GM19455 (cell line): ENCODE measurements at regions not wholly inside any gene's neighbourhood (a gene's known extent, or its start where the extent isn't known, plus 50 kb on each side); places are given as distances from the start of the nearest gene placed in this dataset.
"Not testable (repeated sequence)": the region's sequence is repeated elsewhere in the genome, so short reads cannot be mapped to it uniquely, and the experiment has no call there.

Source experiments
- ATAC-seq: cut with Tn5 transposase; IDR thresholded peaks from one replicate; pipeline ENCODE4 v1.9.1; 2021; ENCODE audit not compliant: unreplicated experiment

DNA sequence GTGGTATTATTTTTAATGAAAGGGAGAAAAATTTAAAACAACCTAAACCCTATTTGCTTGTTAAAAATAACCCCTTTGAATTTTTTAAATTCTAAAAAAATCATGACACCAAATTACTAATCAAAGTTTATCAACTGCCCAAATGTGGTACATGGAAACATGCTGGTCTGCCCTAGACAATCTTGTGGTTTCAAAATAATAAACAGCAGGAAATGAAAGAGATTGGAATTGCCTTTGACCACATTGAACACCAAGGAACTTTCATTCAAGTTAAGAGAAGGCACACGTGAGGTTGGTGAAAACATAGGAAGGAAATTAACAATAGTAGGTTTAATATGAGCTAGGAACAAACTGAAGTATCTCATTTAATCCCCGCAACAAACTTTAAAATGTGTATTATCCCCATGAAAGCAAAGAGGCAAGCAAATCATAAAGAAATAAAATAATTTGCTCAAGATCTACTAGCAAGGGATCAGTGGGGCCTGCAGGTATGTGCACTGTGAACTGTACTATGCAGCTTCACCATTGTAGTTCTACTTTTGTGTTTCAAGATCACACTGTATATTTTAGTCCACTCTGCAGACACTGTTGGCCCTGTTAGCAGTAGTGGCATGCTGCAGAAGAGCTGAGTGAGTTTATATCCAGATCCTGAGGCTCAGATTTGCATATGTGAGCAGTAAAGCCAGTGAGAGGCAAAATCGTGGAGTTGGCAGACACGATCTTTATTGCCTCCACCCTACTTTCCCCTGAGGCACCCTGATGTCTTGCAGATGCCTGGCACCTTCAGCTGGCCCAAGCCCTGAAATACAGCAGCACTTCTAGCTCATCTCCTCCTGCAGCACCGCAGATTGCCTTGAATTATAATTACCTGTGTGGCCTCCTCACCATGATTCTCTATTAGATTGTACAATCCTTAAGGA is 157.8 kb upstream of the TENT5A start:
- ATAC-seq: no peak

DNA sequence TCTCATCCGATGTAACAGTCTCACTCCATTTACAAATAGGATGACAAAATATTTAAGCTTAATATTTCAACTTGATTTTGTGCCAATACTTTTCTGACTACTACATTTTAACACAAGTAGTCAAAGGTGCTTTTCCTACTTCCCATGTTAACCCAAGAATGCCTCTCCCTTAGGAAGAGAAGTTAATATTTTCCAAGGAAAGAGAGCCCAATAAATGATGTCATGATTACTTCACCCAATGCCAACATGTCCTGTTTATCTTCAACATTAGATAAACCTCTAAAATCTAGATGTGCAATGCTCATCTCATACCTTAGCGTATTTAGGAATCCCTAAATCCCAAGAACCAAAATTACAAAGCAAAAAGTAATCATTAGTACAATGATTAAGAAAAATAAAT is 156.7 kb upstream of the TENT5A start:
- ATAC-seq: no peak

DNA sequence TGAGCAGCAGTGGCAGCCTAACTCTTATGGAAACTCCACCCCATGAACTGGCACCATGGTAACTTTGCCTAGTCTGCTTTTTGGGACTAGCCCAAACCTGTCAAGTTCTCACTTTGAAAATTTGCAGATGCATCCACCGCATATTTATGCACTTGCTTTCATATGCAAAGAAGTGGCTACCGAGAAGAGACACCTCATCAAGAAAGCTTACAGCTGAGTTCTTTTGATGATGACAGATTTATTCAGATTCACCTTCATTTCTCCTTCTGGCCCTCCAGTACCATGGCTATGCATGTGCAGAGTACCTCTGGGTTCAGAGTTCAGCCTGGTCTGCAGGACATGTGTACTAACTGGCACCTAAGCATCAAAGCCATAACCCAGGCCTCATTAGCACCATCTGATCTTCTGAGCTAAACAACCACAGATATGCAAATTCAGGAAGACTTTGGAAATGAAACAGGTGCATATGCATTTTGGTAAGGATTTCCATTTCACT is 154.3 kb upstream of the TENT5A start:
- peak; percentile 51 for ATAC-seq

DNA sequence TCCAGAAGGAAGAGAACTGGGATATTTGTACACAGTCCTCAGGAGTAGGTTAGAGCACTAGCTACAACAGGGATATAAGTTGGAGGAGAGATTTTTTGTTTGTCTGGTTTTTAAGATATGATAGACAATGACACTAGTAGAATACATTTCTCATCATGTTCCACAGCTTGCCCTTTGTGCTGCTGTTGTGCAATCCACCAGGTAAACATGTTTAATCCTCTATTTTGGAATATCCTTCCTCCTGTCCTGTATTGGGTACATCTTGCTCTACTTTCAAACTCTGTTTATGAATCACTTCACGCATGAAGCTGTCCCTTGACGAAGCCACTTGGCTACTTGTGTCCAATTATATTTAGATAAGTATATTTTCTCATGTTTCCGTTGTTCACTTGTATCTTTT is 153.6 kb upstream of the TENT5A start:
- ATAC-seq: no peak

DNA sequence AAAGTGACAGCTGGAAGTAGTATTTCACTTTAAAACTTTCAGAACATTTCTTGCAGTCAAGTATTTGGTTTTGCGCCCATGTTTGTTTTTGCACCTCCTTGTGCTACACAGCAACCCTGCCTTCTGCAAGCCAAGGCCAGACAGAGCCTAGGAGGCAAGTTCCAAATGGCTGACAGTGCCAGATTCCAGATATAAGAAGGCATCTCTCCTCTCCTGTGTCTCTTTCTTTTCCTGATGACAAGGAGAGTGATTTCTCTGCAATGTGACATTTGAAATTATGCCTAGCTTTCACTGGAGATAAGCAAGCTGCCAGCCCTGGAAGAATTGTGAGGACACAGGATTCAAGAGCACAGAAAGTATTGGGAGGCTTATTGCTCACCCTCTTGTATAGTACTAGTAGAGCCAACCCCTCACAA is 149.1 kb upstream of the TENT5A start:
- ATAC-seq: no peak

DNA sequence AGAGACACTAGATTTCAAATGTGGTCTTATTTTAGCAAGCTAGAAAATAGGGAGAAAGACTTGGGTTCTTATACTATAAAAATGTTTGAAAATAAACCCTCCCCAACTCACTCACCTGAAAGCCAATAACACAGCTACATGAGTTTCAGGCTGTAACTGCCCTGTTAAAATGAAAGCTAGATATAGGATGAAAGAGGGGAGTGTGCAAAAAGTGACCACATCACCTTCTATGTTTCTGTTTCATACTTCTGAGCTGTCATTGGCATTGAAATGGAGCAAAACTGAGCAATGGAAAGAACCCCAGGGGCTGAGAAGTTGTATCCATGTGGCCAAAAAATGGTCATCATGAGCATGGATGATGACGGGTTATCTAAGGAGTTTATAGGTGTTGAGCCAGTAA is 148.1 kb upstream of the TENT5A start:
- ATAC-seq: peak; percentile 77

DNA sequence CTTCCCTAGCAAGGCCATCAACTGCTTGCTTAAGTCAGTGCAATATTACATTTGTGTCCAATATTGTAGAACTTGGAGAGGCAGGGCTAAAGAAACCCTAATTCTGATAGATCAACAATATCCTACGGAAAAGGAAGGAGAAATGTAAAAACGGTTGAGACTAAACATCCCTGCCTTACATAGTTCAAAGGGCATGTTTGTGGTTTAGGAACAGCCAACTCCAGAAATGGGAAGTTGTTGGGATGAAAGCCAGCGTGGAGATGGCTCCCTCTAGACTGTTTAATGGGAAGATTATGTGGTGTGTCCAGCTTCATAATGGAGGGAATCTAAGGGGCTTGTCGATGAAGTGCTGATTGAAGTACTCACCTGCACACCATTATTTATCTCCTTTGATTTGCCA is 145.3 kb upstream of the TENT5A start:
- no peak for ATAC-seq

DNA sequence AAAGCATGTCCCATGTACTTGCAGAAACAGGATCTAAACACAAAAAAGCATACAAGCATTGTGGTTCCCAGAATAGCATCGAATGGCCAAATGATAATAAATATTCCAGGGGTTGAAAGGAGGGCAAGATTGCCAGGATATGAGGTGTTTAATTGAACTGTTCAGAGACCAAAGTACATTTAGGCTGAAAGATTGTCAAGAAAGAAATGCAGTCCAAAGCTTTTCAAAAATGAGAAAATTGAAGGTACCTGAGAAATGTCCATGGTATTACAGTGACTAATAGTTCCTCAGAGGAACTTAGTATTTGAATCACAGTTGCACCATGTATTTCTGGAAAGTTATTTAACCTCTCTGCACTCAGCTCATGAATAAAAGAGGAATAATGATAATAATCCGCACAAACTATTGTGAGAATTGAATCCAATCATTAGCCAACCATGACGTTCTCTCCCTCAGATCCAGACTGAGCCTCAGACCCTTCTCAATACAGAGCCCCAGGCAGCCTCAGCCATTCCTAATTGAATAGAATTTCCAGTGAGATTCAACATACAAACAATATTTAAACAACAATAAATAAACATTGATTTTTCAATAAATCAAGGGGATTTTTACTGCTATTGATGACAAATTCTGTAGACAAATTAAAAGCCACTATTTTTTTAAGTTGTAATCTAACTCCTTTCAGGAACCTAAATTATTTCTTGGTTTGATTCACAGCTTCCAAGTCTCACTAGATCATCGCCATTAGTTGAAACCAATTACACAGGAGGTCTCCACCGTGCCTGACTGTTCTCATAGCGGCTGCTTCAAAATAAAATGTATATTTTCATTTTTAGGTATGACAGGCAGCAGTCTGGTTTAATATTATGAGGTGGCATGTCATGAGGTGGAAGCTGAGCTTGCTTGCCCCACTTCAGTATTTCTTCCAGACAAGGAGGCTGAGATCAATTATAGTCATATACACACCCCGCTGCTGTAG is 144.3 kb upstream of the TENT5A start:
- ATAC-seq: no peak

DNA sequence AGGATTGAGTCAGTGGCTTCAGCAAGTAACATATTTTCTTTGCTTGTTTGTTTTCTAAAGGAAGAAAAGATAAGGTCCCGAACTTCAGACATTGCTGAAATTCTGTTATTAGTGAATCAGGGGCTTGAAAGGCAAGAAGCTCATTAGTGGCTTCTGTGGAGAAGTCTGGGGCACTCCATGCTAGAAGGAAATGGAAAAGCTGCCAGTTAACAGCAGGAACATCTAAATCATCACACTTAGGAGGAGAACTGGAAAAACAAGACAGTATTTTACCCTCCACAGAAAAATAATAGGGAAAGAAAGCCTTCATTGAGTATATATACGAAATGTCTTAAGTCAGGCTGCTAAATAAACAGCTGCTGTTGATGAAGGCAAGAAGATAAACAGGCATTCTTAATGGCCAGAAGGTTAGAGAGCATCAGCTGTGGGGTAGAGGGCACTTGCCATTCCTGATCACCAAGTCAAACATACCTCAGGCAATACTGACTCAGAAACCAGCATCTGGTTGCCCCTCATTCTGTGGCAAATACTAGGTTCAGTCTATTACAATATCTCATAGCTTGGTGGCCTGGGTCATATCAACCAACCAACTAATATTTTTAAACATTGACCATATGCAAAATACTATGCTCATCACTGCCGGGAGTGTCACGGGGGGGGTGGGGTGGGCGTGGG is 143.2 kb upstream of the TENT5A start:
- ATAC-seq: no peak

DNA sequence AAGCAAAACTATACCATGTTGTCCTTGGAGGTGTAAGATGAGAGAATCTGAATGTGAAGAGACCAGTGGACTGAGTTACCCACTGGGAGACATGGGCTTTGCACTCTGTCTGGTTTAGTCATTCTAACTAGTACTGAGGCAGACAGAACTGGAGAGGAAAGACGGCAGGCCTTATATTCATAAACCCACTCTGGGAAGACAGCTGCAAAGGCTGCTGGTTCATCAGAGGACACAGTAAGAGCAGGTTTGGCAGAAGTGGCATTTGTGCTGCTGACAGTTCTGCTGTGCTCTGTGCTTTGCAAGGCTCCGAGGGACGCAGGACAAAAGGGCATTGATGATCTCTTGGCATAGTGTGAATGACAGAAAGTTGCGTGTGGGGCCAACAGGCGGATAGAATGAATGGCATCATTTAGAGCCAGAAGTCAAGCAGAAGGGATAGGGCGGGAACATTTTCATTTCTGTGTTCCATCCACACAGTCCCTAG is 142.3 kb upstream of the TENT5A start:
- no peak for ATAC-seq

DNA sequence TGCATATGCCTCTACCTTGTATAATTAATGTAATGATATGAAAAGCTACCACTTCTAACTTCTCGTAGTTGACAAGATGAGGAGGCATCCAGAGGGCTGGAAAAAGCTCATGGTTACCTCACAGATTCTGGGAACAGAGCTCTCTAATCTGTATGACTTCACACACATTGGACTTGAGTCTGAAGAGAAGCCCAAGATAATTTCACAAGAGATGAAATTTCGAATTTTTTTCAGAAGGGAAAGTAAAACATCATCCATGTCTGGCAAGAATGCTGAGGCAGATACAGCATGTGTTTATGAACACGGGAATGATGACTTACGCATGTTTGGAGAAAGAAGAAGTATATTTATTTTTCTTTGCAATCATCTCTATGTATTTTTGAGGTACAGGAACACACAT is 141.8 kb upstream of the TENT5A start:
- no peak for ATAC-seq

DNA sequence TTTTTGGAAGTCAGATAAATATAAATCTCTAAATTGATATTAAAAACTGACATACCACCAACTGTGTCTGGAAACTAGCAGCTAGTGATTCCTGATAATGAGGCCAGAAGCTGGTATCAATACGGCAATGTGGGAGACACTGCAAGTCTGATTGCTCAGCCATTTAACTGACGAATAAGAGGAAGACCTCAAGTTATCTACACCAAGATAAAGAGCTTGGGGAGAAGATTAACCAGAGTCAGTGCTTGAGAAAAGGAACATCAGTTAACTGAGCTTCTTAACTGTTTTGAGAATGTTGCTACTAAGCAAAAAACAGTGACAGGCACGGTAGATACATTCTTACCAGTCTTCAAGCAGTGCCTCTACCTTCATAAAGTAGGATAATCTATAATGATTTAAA is 140.4 kb upstream of the TENT5A start:
- no peak for ATAC-seq

DNA sequence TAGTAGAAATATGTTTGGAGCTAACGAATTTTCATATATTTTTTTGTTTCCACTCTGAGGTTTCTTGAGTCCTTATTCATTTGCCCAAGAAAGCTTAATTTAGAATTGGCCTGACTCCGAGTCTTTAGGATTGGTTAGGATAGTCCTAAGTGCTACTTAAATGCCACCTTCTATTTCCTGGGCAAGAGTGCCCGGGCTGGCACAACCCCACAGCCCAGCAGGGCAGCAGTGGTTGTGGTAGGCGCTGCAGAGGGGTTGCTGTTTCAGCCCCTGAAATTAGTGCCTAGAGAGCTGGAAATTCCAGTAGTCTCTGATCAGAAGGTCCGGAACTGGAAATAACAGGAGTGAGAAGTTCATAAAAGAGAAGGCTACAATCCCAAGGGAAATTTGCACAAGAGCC is 139.4 kb upstream of the TENT5A start:
- no peak for ATAC-seq

DNA sequence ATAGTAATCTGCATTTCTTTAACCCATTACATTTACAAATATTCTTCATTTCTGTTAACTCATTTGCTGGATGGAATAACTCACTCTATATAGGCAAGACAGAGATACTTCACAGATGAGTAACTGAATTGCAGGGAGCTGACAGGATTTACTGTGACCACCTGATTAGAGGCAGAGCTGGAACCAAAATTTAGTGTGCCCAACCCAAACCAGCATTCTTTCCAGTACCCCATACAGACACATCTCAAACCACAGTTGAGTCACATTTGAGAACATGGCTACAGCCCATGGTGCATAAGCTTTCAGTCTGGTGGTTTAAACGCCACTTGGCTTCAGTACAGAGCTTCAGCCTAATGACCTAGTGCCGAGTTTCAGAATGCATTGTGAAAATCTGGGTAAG is 138.4 kb upstream of the TENT5A start:
- ATAC-seq: no peak

DNA sequence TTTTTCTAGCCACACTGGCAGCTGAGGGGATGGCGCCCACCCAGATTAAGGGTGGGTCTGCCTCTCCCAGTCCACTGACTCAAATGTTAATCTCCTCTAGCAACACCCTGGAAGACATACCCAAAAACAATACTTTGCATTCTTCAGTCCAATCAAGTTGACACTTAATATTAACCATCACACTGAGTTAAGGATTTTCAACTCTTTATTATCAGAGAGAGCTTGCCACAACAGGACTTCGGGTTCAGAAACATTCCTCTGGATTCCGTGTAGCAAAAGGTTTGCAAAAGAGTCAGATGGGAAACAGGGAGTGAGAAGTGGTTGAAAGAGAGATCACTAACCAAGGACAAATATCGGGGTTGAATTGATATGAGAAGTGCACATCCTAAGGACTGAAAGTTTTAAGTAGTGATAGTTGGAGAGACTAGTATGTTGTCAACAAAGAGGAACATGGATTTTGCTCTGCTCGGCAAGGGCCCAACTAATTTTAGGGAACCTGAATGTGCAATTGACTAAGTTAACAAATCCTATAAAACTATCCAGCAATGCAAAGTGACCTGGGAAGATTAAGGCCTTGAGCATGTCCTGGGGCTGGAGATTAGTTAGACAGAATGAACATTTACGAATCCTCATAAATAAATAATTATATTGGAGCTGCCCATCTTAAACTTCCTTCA is 137.0 kb upstream of the TENT5A start:
- no peak for ATAC-seq

DNA sequence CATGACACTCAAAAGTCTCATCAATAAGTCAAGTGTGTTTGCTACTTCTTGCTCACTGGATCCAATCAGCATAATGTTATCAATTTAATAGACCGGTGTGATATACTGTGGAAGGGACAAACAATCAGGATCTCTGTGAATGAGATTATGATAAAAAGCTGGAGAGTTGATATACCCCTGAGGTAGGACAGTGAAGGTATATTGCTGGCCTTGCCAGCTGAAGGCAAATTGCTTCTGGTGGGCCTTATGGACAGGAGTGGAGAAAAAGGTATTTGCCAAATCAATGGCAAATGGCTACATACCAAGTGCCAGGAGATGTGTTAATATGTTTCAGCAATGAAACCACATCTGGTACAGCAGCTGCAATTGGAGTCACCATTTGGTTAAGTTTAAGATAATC is 134.4 kb upstream of the TENT5A start:
- ATAC-seq: not testable (repeated sequence)

DNA sequence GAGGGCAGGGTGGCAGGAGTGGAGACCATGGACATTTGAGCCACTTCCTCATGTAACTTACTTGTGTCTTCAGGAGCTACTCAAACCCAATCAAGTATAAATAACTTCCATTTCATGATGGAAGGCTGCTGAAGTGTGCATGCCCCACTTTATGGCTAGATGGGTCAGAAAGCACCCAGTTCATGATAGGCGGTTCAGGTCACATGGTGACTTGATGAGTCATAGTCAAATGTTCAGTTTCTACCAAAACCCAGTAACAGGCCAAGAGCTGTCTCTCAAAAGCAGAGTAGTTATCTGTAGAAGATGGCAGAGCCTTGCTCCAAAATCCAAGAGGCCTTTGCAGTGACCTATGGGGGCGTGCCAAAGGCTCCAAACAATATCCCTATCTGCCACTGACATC is 133.7 kb upstream of the TENT5A start:
- ATAC-seq: no peak

DNA sequence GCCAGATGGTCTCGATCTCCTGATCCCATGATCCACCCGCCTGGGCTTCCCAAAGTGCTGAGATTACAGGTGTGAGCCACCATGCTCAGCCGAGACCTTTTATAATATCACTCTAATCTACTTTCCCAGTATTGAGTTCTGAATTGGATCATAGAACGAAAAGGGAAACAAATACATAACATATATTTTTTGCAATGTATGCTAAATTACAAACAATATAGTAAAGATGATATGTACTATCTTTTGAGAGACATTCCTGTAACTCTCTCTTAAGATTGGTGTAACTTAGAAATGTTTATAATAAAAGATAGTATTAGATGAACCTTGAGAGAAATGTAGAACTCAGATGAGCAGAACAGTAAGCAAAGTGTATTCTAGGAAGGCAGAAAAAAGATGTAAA is 129.2 kb upstream of the TENT5A start:
- ATAC-seq: no peak

DNA sequence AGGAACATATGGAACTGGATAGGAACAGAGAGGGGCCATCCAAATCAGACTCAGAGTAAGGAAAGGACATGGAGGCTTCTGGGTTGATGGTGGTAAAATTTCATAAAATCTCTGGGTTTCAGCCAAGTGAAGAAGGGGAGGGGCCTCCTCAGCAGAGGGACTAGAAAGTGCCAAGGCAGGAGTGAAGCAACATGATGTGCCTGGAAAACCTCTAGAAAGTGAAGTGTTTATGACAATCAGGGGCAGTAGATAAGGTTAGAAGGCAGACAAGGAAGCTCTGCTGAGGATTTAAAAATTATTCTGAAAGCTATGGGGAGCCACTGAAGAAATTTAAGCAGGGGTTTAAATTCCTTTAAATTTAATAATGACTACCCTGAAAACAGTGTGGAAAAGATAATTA is 126.0 kb upstream of the TENT5A start:
- ATAC-seq: no peak

DNA sequence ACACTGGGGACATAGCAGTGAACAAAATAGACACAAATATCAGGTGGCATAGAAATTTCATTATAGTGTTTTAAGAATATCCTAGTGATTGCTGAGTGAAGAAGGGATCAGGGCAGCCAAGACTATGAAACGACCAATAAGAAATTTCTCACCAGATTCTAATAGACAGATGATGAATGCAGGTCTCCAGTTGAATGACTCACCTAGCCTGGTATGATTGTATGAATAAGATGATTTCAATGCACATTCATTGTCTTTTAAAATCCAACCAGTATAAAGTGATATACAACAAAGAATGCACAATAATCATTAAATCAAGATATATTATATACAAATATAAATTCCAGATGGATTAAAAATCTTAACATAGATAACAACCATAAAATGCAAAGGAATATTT is 124.5 kb upstream of the TENT5A start:
- ATAC-seq: no peak
